Ovary (tissue), 7 donors: ENCODE measurements at regions not wholly inside any gene's neighbourhood (a gene's known extent, or its start where the extent isn't known, plus 50 kb on each side); places are given as distances from the start of the nearest gene placed in this dataset.

Experiments
- DNase-seq, 5 donors: peaks; one replicate each; pipeline ENCODE4 v3.0.0-alpha.2; 2019 to 2020
- H3K27ac ChIP-seq, 2 donors: fragments of 200-600 bp; one replicate each; pipeline versions ENCODE4 v1.5.1 to v1.8.0; 2019 to 2022
- H3K27me3 ChIP-seq: fragments of 200-600 bp; one replicate; pipeline ENCODE4 v1.8.0; 2022
- H3K36me3 ChIP-seq: fragments of 200-600 bp; sonication (generic); one replicate; pipeline ENCODE4 v1.5.1; 2019
- H3K4me1 ChIP-seq: one replicate; pipeline ENCODE4 v1.8.1; 2013; ENCODE audit warnings: mild to moderate bottlenecking, moderate library complexity; ENCODE audit not compliant: insufficient read depth
- H3K4me3 ChIP-seq: fragments of 200-600 bp; sonication (generic); one replicate; pipeline ENCODE4 v1.5.1; 2017
- H3K9me3 ChIP-seq, 2 donors: fragments of 200-600 bp in 1 of 2; sonication (generic) in 1 of 2; one replicate each; pipeline versions ENCODE4 v1.5.1 to v1.8.1; 2013 to 2019; ENCODE audit warnings: mild to moderate bottlenecking in 1 of 2, moderate library complexity in 1 of 2
- CTCF ChIP-seq, 3 donors: fragments of 450-650 bp in 2 of 3; fragments of 200-600 bp in 1 of 3; IDR thresholded peaks; one replicate each; pipeline versions ENCODE4 v1.5.1 to v1.8.0; 2016 to 2022; ENCODE audit warnings: antibody characterized with exemption in 3 of 3, mild to moderate bottlenecking in 1 of 3
- EP300 ChIP-seq: sonication (generic); formaldehyde crosslinking; IDR thresholded peaks from one replicate; pipeline ENCODE4 v1.6.1; 2017; ENCODE audit warnings: antibody characterized with exemption
- POLR2A ChIP-seq: fragments of 450-650 bp; IDR thresholded peaks from one replicate; pipeline ENCODE4 v1.6.1; 2017; ENCODE audit warnings: antibody characterized with exemption, mild to moderate bottlenecking, moderate library complexity
- WGBS, 3 donors: extraction: QIAGEN DNeasy Blood & Tissue Kit in 1 of 3; methylation state at CpG; one replicate each; pipeline versions ENCODE4 v1.1.5 to v1.1.7; 2013 to 2017; 5-methylcytosine and 5-hydroxymethylcytosine counted together
- intact Hi-C, 4 donors: fragments of 100-400 bp; cut with DNase I; formaldehyde crosslinking; loops; one replicate each; pipeline versions ENCODE4 v1.11.0 to v1.15.1; 2022 to 2023
- donor health status: DM: no; HTN: no; CAD: no; lungs with moderate emphysema.
- donor health status: DM: no; HTN: no; CAD: no.
- donor health status: Bipolar disorder and iron deficiency.
- donor health status: DM: no; HTN: no; CAD: no.
- donor health status: DM: yes; HTN: yes; CAD: no.

GRCh38 chr11:41519696-41520095 lies 60.2 kb upstream of the LRRC4C start:
- no peak overlapping the region for H3K27ac ChIP-seq
- no peak for TF ChIP-seq POLR2A
- 51 to 58% (median 53%) methylated on average over 1 of the region's 1 CpG for WGBS, 3 donors
- no peaks in the 10 kb centered on the region for H3K36me3 ChIP-seq
- H3K9me3 ChIP-seq, result no peaks in the 10 kb centered on the region
- intact Hi-C loops, result no loop called here
- no peak overlapping the region for H3K4me3 ChIP-seq
- H3K27me3 ChIP-seq, result no peaks in the 10 kb centered on the region
- H3K4me1 ChIP-seq, result no peaks in the 10 kb centered on the region
- DNase-seq, result no peak

- Histone ChIP-seq H3K4me1 (no peaks in the 10 kb centered on the region), H3K9me3 (no peaks in the 10 kb centered on the region), H3K27me3 (no peaks in the 10 kb centered on the region), H3K36me3 (no peaks in the 10 kb centered on the region), H3K4me3 (no peak overlapping the region), H3K27ac (no peak overlapping the region)
- DNase-seq, result no peak
- TF ChIP-seq CTCF (IDR thresholded peaks at IDR 0.05) (no peak), EP300 (no peak), POLR2A (no peak)
- intact Hi-C loops, result no loop called here
These were observed 62.9 kb upstream of the LRRC4C start for GRCh38 chr11:41522391-41522790.

DNA sequence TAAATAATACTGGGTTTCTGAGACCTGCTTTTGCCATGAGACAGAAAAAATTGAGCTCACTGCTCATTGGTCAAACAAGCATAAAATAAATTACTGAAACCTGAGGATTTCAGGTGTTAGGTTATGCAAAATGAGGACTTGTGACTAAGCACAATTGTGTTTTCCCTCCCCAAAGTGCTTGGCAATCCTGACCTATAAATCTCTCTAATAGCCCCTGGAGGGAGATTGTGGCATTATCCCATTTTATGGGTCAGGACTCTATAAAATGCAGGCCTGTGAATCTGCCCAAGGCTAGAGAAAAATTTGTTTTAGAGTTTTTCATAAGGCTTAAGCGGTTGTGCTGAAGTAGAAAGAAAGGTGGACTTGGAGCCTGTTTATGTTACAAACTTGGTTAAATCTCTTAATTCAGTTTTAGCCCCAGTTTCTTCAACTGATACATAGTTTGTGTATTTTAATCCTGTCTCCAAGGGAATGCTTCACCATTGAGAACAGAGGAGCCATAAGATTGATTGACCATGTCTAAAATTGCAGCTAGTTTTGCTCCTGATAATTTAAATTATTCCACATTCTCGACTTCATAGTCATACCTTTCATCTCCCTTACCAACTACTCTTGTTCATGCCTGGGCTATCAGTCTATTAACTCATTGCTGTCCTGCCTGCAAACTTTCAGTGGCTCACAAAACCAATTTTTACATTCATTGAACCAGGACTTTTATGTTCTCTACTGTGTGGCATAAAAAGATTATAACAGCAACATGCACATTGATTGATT lies 63.6 kb upstream of the LRRC4C start:
- no peaks in the 10 kb centered on the region for H3K36me3 ChIP-seq
- TF ChIP-seq POLR2A, result no peak
- no peak for TF ChIP-seq CTCF (IDR thresholded peaks at IDR 0.05)
- no peak for TF ChIP-seq EP300
- H3K4me3 ChIP-seq, result no peak overlapping the region
- H3K9me3 ChIP-seq, result no peaks in the 10 kb centered on the region
- H3K27ac ChIP-seq, result no peak overlapping the region
- DNase-seq, result no peak
- no peaks in the 10 kb centered on the region for H3K4me1 ChIP-seq
- intact Hi-C loops, result no loop called here
- WGBS, 3 donors, result 47 to 61% (median 53%) methylated on average over 2 of the region's 2 CpGs
- H3K27me3 ChIP-seq, result no peaks in the 10 kb centered on the region

DNA sequence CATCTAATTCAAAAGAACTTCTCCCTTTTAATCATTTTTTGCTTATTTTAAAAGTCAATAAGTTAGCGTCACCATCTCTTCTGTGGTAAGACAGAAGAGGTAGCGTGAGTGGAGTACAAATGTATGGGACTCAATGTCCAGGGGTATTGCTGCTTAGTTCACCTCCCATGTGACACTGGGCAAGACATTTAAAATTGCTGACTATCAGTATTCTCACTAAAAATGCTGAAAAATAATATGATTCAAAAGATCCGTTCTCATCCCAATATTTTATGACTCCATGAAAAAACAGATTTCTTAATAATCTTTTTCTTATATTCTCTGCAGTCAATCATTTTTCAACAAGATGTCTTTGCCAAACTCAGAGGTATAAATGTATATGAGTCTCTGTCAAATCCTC lies 68.1 kb upstream of the LRRC4C start:
- 88 to 91% (median 90%) methylated on average over 3 of the region's 3 CpGs for WGBS, 3 donors
- TF ChIP-seq EP300, result no peak
- no peak for TF ChIP-seq CTCF (IDR thresholded peaks at IDR 0.05)
- TF ChIP-seq POLR2A, result no peak

GRCh38 chr11:41532413-41532812 lies 73.0 kb upstream of the LRRC4C start:
- no peaks in the 10 kb centered on the region for H3K27me3 ChIP-seq
- no peak overlapping the region for H3K4me3 ChIP-seq
- no peaks in the 10 kb centered on the region for H3K36me3 ChIP-seq
- H3K9me3 ChIP-seq, result no peaks in the 10 kb centered on the region
- H3K27ac ChIP-seq, result no peak overlapping the region
- intact Hi-C loops, result no loop called here
- TF ChIP-seq EP300 (no peak), CTCF (IDR thresholded peaks at IDR 0.05) (no peak), POLR2A (no peak)
- no peak for DNase-seq
- 84 to 93% (median 91%) methylated on average over 7 of the region's 7 CpGs for WGBS, 3 donors
- H3K4me1 ChIP-seq, result no peaks in the 10 kb centered on the region

More for the DNA sequence above, 68.1 kb upstream of the LRRC4C start:
- no peaks in the 10 kb centered on the region for H3K36me3 ChIP-seq
- no peaks in the 10 kb centered on the region for H3K4me1 ChIP-seq
- H3K4me3 ChIP-seq, result no peak overlapping the region
- H3K27me3 ChIP-seq, result no peaks in the 10 kb centered on the region
- intact Hi-C loops, result no loop called here
- no peak for DNase-seq
- no peak overlapping the region for H3K27ac ChIP-seq
- no peaks in the 10 kb centered on the region for H3K9me3 ChIP-seq
